GM23338 (cell line): ENCODE measurements at regions not wholly inside any gene's neighbourhood (a gene's known extent, or its start where the extent isn't known, plus 50 kb on each side); places are given as distances from the start of the nearest gene placed in this dataset.
"Not testable (repeated sequence)": the region's sequence is repeated elsewhere in the genome, so short reads cannot be mapped to it uniquely, and the experiment has no call there.

Experiments
- CREB1 ChIP-seq: fragments of 250-450 bp; sonication (Bioruptor Pico); IDR thresholded peaks from 2 replicates; pipeline ENCODE4 v1.5.0; 2020; ENCODE audit warnings: low read depth, mild to moderate bottlenecking, moderate library complexity
- EZH2 ChIP-seq: fragments of 200-600 bp; sonication (generic); IDR thresholded peaks from one replicate; pipeline ENCODE4 v1.8.0; 2017; ENCODE audit warnings: antibody characterized with exemption, mild to moderate bottlenecking, low read depth; ENCODE audit not compliant: unreplicated experiment
- ZNF114 ChIP-seq: fragments of 250-450 bp; sonication (Bioruptor Pico); IDR thresholded peaks from 2 replicates; pipeline ENCODE4 v1.5.0; 2020; ENCODE audit warnings: mild to moderate bottlenecking, moderate library complexity
- TF ChIP-seq, protein P1 (sequence below), 2 experiments: fragments of 200-600 bp in 1 of 2; sonication (generic) in 1 of 2; conservative IDR thresholded peaks; 2 replicates each; pipeline versions ENCODE4 v1.5.1 to v1.6.1; 2016 to 2017; ENCODE audit warnings: antibody characterized with exemption in 2 of 2, low read depth in 2 of 2, mild to moderate bottlenecking in 2 of 2, moderate library complexity in 1 of 2

DNA sequence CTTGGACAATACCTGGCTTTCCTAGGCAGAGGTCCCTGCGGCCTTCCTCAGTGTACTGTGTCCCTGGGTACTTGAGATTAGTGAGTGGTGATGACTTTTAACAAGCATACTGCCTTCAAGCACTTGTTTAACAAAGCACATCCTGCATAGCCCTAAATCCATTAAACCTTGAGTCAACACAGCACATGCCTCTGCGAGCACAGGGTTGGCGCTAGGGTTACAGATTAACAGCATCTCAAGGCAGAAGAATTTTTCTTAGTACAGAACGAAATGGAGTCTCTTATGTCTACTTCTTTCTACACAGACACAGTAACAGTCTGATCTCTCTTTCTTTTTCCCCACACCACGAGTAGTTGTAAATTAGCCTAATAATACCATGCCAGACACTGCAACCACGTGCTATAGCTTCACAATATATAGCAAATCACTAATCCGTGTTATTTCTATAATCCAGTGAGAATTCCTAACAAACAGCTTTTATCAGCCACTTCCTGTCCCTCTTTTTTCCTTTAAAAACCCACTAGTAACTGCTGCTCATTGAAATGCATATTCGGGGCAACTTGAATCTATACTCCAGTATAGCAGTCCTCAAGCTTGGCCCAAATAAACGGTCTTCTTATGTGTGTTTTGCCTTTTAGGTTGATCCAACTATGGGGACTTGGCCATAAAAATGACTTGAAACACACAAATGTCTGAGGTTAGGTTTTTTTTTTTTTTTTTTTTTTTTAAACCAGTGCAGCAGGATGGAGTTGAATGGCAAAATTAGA, 102.9 kb upstream of the MTLN start:
- not testable (repeated sequence) for TF ChIP-seq CREB1; EZH2; ZNF114 (CRISPR knock-in tag)
- TF ChIP-seq, protein P1, sequence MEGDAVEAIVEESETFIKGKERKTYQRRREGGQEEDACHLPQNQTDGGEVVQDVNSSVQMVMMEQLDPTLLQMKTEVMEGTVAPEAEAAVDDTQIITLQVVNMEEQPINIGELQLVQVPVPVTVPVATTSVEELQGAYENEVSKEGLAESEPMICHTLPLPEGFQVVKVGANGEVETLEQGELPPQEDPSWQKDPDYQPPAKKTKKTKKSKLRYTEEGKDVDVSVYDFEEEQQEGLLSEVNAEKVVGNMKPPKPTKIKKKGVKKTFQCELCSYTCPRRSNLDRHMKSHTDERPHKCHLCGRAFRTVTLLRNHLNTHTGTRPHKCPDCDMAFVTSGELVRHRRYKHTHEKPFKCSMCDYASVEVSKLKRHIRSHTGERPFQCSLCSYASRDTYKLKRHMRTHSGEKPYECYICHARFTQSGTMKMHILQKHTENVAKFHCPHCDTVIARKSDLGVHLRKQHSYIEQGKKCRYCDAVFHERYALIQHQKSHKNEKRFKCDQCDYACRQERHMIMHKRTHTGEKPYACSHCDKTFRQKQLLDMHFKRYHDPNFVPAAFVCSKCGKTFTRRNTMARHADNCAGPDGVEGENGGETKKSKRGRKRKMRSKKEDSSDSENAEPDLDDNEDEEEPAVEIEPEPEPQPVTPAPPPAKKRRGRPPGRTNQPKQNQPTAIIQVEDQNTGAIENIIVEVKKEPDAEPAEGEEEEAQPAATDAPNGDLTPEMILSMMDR (conservative IDR thresholded peaks at IDR 0.05; ENCODE audit: low read depth in 2 of 2), result not testable (repeated sequence)
